ENCODE measurements at regions not wholly inside any gene's neighbourhood (a gene's known extent, or its start where the extent isn't known, plus 50 kb on each side); places are given as distances from the start of the nearest gene placed in this dataset.

GRCh38 chr12:23446746-23447145 lies 502.7 kb downstream of the SOX5 start:
- TF ChIP-seq CTCF (IDR thresholded peaks at IDR 0.05; ENCODE audit: low read depth, low read length, missing input control) (no peak), HNF4G (IDR thresholded peaks at IDR 0.05) (no peak), GABPA (IDR thresholded peaks at IDR 0.05 in 1 of 2, conservative IDR thresholded peaks at IDR 0.05 in 1 of 2) (no peak), YY1 (IDR thresholded peaks at IDR 0.05) (no peak), FOXA1 (IDR thresholded peaks at IDR 0.05) (no peak), SP1 (IDR thresholded peaks at IDR 0.05) (no peak), ATF3 (IDR thresholded peaks at IDR 0.05) (no peak), EGR1 (IDR thresholded peaks at IDR 0.05; ENCODE audit: low read depth in 2 of 2) (no peak), RAD21 (IDR thresholded peaks at IDR 0.05) (no peak), MAX (IDR thresholded peaks at IDR 0.05) (no peak), JUND (IDR thresholded peaks at IDR 0.05) (no peak), REST (IDR thresholded peaks at IDR 0.05) (no peak)

Data from liver (tissue), 3 donors.